Gastrocnemius medialis (tissue), 4 donors: ENCODE measurements at regions not wholly inside any gene's neighbourhood (a gene's known extent, or its start where the extent isn't known, plus 50 kb on each side); places are given as distances from the start of the nearest gene placed in this dataset.
A peak's percentile ranks its signal among the peaks of the same experiment; 100 is the strongest.

Experiments
- ATAC-seq, 2 donors: fragments of 150-250 bp; one replicate each; pipeline ENCODE4 v1.9.1; 2016
- DNase-seq, 2 donors: peaks; one replicate each; pipeline ENCODE4 v3.0.0-alpha.2; 2019
- H3K27ac ChIP-seq, 4 donors: fragments of 200-600 bp; sonication (generic); 1 replicate in 1 of 4; 2 replicates in 3 of 4; pipeline ENCODE4 v1.5.1; 2016 to 2018; ENCODE audit warnings: mild to moderate bottlenecking in 2 of 4, moderate library complexity in 1 of 4
- H3K27me3 ChIP-seq, 3 donors: fragments of 200-600 bp; sonication (generic) in 2 of 3; 1 replicate in 1 of 3; 2 replicates in 2 of 3; pipeline versions ENCODE4 v1.5.1 to v1.6.0; 2016 to 2019; ENCODE audit warnings: mild to moderate bottlenecking in 1 of 3, moderate library complexity in 1 of 3
- H3K36me3 ChIP-seq, 2 donors: fragments of 200-600 bp; sonication (generic) in 1 of 2; one replicate each; pipeline ENCODE4 v1.5.1; 2017 to 2018
- H3K4me1 ChIP-seq, 2 donors: fragments of 200-600 bp; sonication (generic) in 1 of 2; one replicate each; pipeline ENCODE4 v1.5.1; 2016 to 2017; ENCODE audit warnings: mild to moderate bottlenecking in 2 of 2
- H3K4me3 ChIP-seq, 4 donors: fragments of 200-600 bp; sonication (generic) in 3 of 4; 1 replicate in 1 of 4; 2 replicates in 3 of 4; pipeline ENCODE4 v1.5.1; 2016 to 2019; ENCODE audit warnings: mild to moderate bottlenecking in 2 of 4
- H3K9me3 ChIP-seq, 3 donors: fragments of 200-600 bp; sonication (generic) in 2 of 3; 1 replicate in 1 of 3; 2 replicates in 2 of 3; pipeline ENCODE4 v1.5.1; 2016 to 2019
- CTCF ChIP-seq, 5 experiments: fragments of 450-650 bp in 3 of 5; fragments of 200-600 bp in 2 of 5; sonication (generic) in 2 of 5; IDR thresholded peaks in 4 of 5; conservative IDR thresholded peaks in 1 of 5; 1 replicate in 4 of 5; 2 replicates in 1 of 5; pipeline ENCODE4 v1.5.1; 2016 to 2019; ENCODE audit warnings: antibody characterized with exemption in 5 of 5, mild to moderate bottlenecking in 3 of 5, moderate library complexity in 3 of 5
- POLR2A ChIP-seq, 2 donors: fragments of 450-650 bp; IDR thresholded peaks; one replicate each; pipeline ENCODE4 v1.6.1; 2017; ENCODE audit warnings: antibody characterized with exemption in 2 of 2, mild to moderate bottlenecking in 2 of 2, moderate library complexity in 2 of 2
- in situ Hi-C, 4 donors: fragments of 200-750 bp; cut with MboI; loops; one replicate each; pipeline versions ENCODE4 v1.15.0 to v1.8.0; 2017; ENCODE audit warnings: low sequenced_read_pairs in 4 of 4
- intact Hi-C: fragments of 100-400 bp; cut with DNase I; formaldehyde crosslinking; loops from one replicate; pipeline ENCODE4 v1.15.1; 2023; ENCODE audit warnings: low total_unique reads

GRCh38 chr3:31311559-31311958 is 221.2 kb upstream of the STT3B start:
- no peaks in the 10 kb centered on the region for H3K36me3 ChIP-seq
- in situ Hi-C loops = no loop called here
- no peak for TF ChIP-seq POLR2A (IDR thresholded peaks at IDR 0.05)
- TF ChIP-seq CTCF (IDR thresholded peaks at IDR 0.05 in 4 of 5, conservative IDR thresholded peaks at IDR 0.05 in 1 of 5) = no peak
- no peak overlapping the region for H3K27ac ChIP-seq
- ATAC-seq (no peak), DNase-seq (no peak)
- H3K27me3 ChIP-seq = no peaks in the 10 kb centered on the region
- H3K4me1 ChIP-seq = no peaks in the 10 kb centered on the region
- intact Hi-C loops = no loop called here
- H3K9me3 ChIP-seq = no peaks in the 10 kb centered on the region
- H3K4me3 ChIP-seq = no peak overlapping the region

- in situ Hi-C loops = no loop called here
- no peak for TF ChIP-seq POLR2A (IDR thresholded peaks at IDR 0.05)
- TF ChIP-seq CTCF (IDR thresholded peaks at IDR 0.05 in 4 of 5, conservative IDR thresholded peaks at IDR 0.05 in 1 of 5) = no peak
- H3K27ac ChIP-seq = no peak overlapping the region
- H3K9me3 ChIP-seq = no peaks in the 10 kb centered on the region
- H3K36me3 ChIP-seq = no peaks in the 10 kb centered on the region
- no peak for ATAC-seq
- DNase-seq = no peak
- no peak overlapping the region for H3K4me3 ChIP-seq
- no peaks in the 10 kb centered on the region for H3K27me3 ChIP-seq
- no peaks in the 10 kb centered on the region for H3K4me1 ChIP-seq
- intact Hi-C loops = no loop called here
Observed at GRCh38 chr3:31312400-31312799, 220.3 kb upstream of the STT3B start.

GRCh38 chr3:31314258-31314657 is 218.5 kb upstream of the STT3B start:
- no peak for ATAC-seq

GRCh38 chr3:31319332-31319731 is 213.4 kb upstream of the STT3B start:
- Histone ChIP-seq H3K4me1 (no peaks in the 10 kb centered on the region), H3K27me3 (no peaks in the 10 kb centered on the region), H3K9me3 (no peaks in the 10 kb centered on the region), H3K4me3 (no peak overlapping the region), H3K36me3 (no peaks in the 10 kb centered on the region), H3K27ac (no peak overlapping the region)
- in situ Hi-C loops = no loop called here
- no peak for ATAC-seq
- no peak for DNase-seq
- TF ChIP-seq CTCF (IDR thresholded peaks at IDR 0.05 in 4 of 5, conservative IDR thresholded peaks at IDR 0.05 in 1 of 5) (no peak), POLR2A (IDR thresholded peaks at IDR 0.05) (no peak)
- intact Hi-C loops = no loop called here

More at GRCh38 chr3:31314258-31314657, 218.5 kb upstream of the STT3B start:
- TF ChIP-seq CTCF (IDR thresholded peaks at IDR 0.05 in 4 of 5, conservative IDR thresholded peaks at IDR 0.05 in 1 of 5) = no peak
- TF ChIP-seq POLR2A (IDR thresholded peaks at IDR 0.05) = no peak
- DNase-seq = no peak
- H3K4me1 ChIP-seq = no peaks in the 10 kb centered on the region
- no peak overlapping the region for H3K27ac ChIP-seq
- H3K27me3 ChIP-seq = no peaks in the 10 kb centered on the region
- intact Hi-C loops (no loop called here), in situ Hi-C loops (no loop called here)
- no peaks in the 10 kb centered on the region for H3K9me3 ChIP-seq
- H3K4me3 ChIP-seq = no peak overlapping the region
- H3K36me3 ChIP-seq = no peaks in the 10 kb centered on the region

- Histone ChIP-seq H3K36me3 (no peaks in the 10 kb centered on the region), H3K4me3 (no peak overlapping the region), H3K4me1 (no peaks in the 10 kb centered on the region), H3K27me3 (no peaks in the 10 kb centered on the region), H3K27ac (no peak overlapping the region), H3K9me3 (no peaks in the 10 kb centered on the region)
- peak in 1 of 2 donors; percentile 34 for DNase-seq
- no peak for ATAC-seq
- intact Hi-C loops (no loop called here), in situ Hi-C loops (no loop called here)
- no peak for TF ChIP-seq POLR2A (IDR thresholded peaks at IDR 0.05)
- no peak for TF ChIP-seq CTCF (IDR thresholded peaks at IDR 0.05 in 4 of 5, conservative IDR thresholded peaks at IDR 0.05 in 1 of 5)
Observed at GRCh38 chr3:31321620-31322019, 211.1 kb upstream of the STT3B start.
